Transverse colon (tissue), 4 donors: ENCODE measurements at regions not wholly inside any gene's neighbourhood (a gene's known extent, or its start where the extent isn't known, plus 50 kb on each side); places are given as distances from the start of the nearest gene placed in this dataset.

ENCODE experiments used
- DNase-seq: peaks from one replicate; pipeline ENCODE4 v3.0.0-alpha.2; 2019
- H3K27ac ChIP-seq, 4 donors: fragments of 200-600 bp; sonication (generic); 2 replicates each; pipeline ENCODE4 v1.5.1; 2016 to 2018; ENCODE audit warnings: inconsistent platforms in 4 of 4
- H3K27me3 ChIP-seq: fragments of 200-600 bp; sonication (generic); 2 replicates; pipeline ENCODE4 v1.5.1; 2017; ENCODE audit warnings: inconsistent platforms
- H3K36me3 ChIP-seq, 4 donors: fragments of 200-600 bp; sonication (generic); 2 replicates each; pipeline ENCODE4 v1.5.1; 2017 to 2019; ENCODE audit warnings: inconsistent platforms in 4 of 4
- H3K4me1 ChIP-seq, 4 donors: fragments of 200-600 bp; sonication (generic); 2 replicates each; pipeline ENCODE4 v1.5.1; 2017 to 2020; ENCODE audit warnings: inconsistent platforms in 4 of 4
- H3K4me3 ChIP-seq, 4 donors: fragments of 200-600 bp; sonication (generic); 1 replicate in 1 of 4; 2 replicates in 3 of 4; pipeline versions ENCODE4 v1.5.1 to v1.6.1; 2017 to 2019; ENCODE audit warnings: inconsistent platforms in 4 of 4
- H3K9me3 ChIP-seq, 2 donors: fragments of 200-600 bp; sonication (generic); 2 replicates each; pipeline ENCODE4 v1.5.1; 2017 to 2019; ENCODE audit warnings: inconsistent platforms in 2 of 2
- CTCF ChIP-seq, 5 experiments: fragments of 200-600 bp in 3 of 5; fragments of 450-650 bp in 2 of 5; sonication (generic) in 3 of 5; IDR thresholded peaks; 1 replicate in 2 of 5; 2 replicates in 3 of 5; pipeline ENCODE4 v1.5.1; 2016 to 2017; ENCODE audit warnings: antibody characterized with exemption in 5 of 5, inconsistent platforms in 3 of 5, mild to moderate bottlenecking in 2 of 5, moderate library complexity in 1 of 5
- EP300 ChIP-seq: sonication (generic); formaldehyde crosslinking; IDR thresholded peaks from one replicate; pipeline ENCODE4 v1.6.1; 2017; ENCODE audit warnings: antibody characterized with exemption, low read depth
- POLR2A ChIP-seq: fragments of 450-650 bp; IDR thresholded peaks from one replicate; pipeline ENCODE4 v1.6.1; 2016; ENCODE audit warnings: antibody characterized with exemption, mild to moderate bottlenecking, moderate library complexity
- POLR2AphosphoS5 ChIP-seq, 3 donors: sonication (generic); formaldehyde crosslinking; IDR thresholded peaks; one replicate each; pipeline ENCODE4 v1.6.1; 2016; ENCODE audit warnings: antibody characterized with exemption in 3 of 3
- WGBS, 2 donors: methylation state at CpG; one replicate each; pipeline ENCODE4 v1.1.5; 2018; ENCODE audit warnings: low coverage in 1 of 2; 5-methylcytosine and 5-hydroxymethylcytosine counted together
- in situ Hi-C, 4 donors: fragments of 200-750 bp; cut with MboI; loops; one replicate each; pipeline versions ENCODE4 v1.15.0 to v1.15.1; 2017; ENCODE audit warnings: low sequenced_read_pairs in 3 of 4, low pct_ligation_motif_present in 1 of 4, low pct_unique_long_range_greater_than_20kb in 1 of 4
- intact Hi-C: fragments of 100-400 bp; cut with DNase I; formaldehyde crosslinking; loops from one replicate; pipeline ENCODE4 v1.15.1; 2023; ENCODE audit warnings: low total_unique reads

GRCh38 chr9:13847270-13847669 lies 466.7 kb downstream of the NFIB start:
- Histone ChIP-seq H3K36me3 (no peaks in the 10 kb centered on the region), H3K4me3 (no peak overlapping the region), H3K27me3 (no peaks in the 10 kb centered on the region), H3K9me3 (peaks cover 0 to 5% of the 10 kb centered on the region in 2 donors), H3K27ac (no peak overlapping the region), H3K4me1 (no peaks in the 10 kb centered on the region)
- TF ChIP-seq EP300 (no peak), POLR2AphosphoS5 (IDR thresholded peaks at IDR 0.05) (no peak), POLR2A (no peak), CTCF (IDR thresholded peaks at IDR 0.05) (no peak)
- WGBS, 2 donors: 76 to 79% methylated on average over 2 of the region's 2 CpGs
- intact Hi-C loops (no loop called here), in situ Hi-C loops (no loop called here)
- no peak for DNase-seq

- no peak overlapping the region for H3K27ac ChIP-seq
- H3K9me3 ChIP-seq: peaks cover 0 to 5% of the 10 kb centered on the region in 2 donors
- 75 to 83% methylated on average over 2 of the region's 2 CpGs for WGBS, 2 donors
- TF ChIP-seq POLR2A (no peak), POLR2AphosphoS5 (IDR thresholded peaks at IDR 0.05) (no peak), EP300 (no peak), CTCF (IDR thresholded peaks at IDR 0.05) (no peak)
- no peaks in the 10 kb centered on the region for H3K4me1 ChIP-seq
- no peak overlapping the region for H3K4me3 ChIP-seq
- intact Hi-C loops: no loop called here
- DNase-seq: no peak
- H3K36me3 ChIP-seq: no peaks in the 10 kb centered on the region
- in situ Hi-C loops: no loop called here
- H3K27me3 ChIP-seq: no peaks in the 10 kb centered on the region
These were observed 468.5 kb downstream of the NFIB start for GRCh38 chr9:13845460-13845859.

GRCh38 chr9:13841746-13842462 lies 472.0 kb downstream of the NFIB start:
- TF ChIP-seq EP300 (no peak), POLR2AphosphoS5 (IDR thresholded peaks at IDR 0.05) (no peak), POLR2A (no peak), CTCF (IDR thresholded peaks at IDR 0.05) (no peak)
- Histone ChIP-seq H3K27me3 (no peaks in the 10 kb centered on the region), H3K9me3 (peaks cover 0 to 5% of the 10 kb centered on the region in 2 donors), H3K4me1 (no peaks in the 10 kb centered on the region), H3K36me3 (no peaks in the 10 kb centered on the region), H3K4me3 (no peak overlapping the region), H3K27ac (no peak overlapping the region)
- in situ Hi-C loops: no loop called here
- WGBS, 2 donors: 63 to 67% methylated on average over 3 to 7 of the region's 7 CpGs
- intact Hi-C loops: no loop called here
- no peak for DNase-seq

DNA sequence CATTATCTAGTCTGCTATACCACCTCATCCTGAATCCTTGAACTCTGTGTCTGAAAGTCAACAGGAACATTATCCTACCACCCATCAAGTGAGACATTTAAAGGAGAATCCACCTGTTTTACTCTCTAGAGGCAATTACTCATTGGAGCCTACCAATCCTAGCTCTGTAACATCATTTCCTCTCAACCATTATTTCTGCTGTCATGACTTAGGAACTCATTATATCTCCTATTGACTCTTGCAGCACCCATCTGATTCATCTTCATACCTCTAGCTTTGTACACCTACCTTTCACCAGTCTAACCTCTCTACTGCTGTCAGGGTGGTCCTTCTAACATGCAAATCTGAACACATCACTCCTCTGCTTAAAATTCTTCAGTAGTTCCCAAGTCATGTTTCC lies 481.5 kb downstream of the NFIB start:
- intact Hi-C loops (no loop called here), in situ Hi-C loops (no loop called here)
- no peaks in the 10 kb centered on the region for H3K27me3 ChIP-seq
- H3K4me1 ChIP-seq: no peaks in the 10 kb centered on the region
- no peak for DNase-seq
- no peaks in the 10 kb centered on the region for H3K36me3 ChIP-seq
- H3K27ac ChIP-seq: no peak overlapping the region
- H3K9me3 ChIP-seq: peaks cover 0 to 11% of the 10 kb centered on the region in 2 donors
- no peak overlapping the region for H3K4me3 ChIP-seq
- TF ChIP-seq POLR2AphosphoS5 (IDR thresholded peaks at IDR 0.05) (no peak), CTCF (IDR thresholded peaks at IDR 0.05) (no peak), EP300 (no peak), POLR2A (no peak)
